Heart left ventricle (tissue), 16 donors: ENCODE measurements at regions not wholly inside any gene's neighbourhood (a gene's known extent, or its start where the extent isn't known, plus 50 kb on each side); places are given as distances from the start of the nearest gene placed in this dataset.

ENCODE experiments used
- ATAC-seq, 4 donors: fragments of 200-7000 bp; cut with Tn5 transposase; one replicate each; pipeline ENCODE4 v1.9.1; 2020 to 2022; ENCODE audit warnings: moderate library complexity in 4 of 4, mild to moderate bottlenecking in 3 of 4, moderate number of reproducible peaks in 1 of 4
- DNase-seq, 5 donors: peaks; one replicate each; pipeline ENCODE4 v3.0.0-alpha.2; 2020
- H3K27ac ChIP-seq, 12 donors: fragments of 200-600 bp; sonication (generic) in 4 of 12; one replicate each; pipeline versions ENCODE4 v1.5.0 to v1.8.0; 2016 to 2022; ENCODE audit warnings: mild to moderate bottlenecking in 2 of 12
- H3K27me3 ChIP-seq, 9 donors: fragments of 200-600 bp; sonication (generic) in 2 of 9; one replicate each; pipeline versions ENCODE4 v1.5.1 to v1.8.0; 2016 to 2022; ENCODE audit warnings: mild to moderate bottlenecking in 3 of 9
- H3K36me3 ChIP-seq, 9 donors: fragments of 200-600 bp; sonication (generic) in 2 of 9; one replicate each; pipeline versions ENCODE4 v1.5.0 to v1.8.0; 2018 to 2022; ENCODE audit warnings: mild to moderate bottlenecking in 2 of 9
- H3K4me1 ChIP-seq, 12 donors: fragments of 200-600 bp; sonication (generic) in 4 of 12; one replicate each; pipeline versions ENCODE4 v1.5.0 to v1.8.0; 2016 to 2022; ENCODE audit warnings: mild to moderate bottlenecking in 3 of 12
- H3K4me3 ChIP-seq, 12 donors: fragments of 200-600 bp; sonication (generic) in 4 of 12; one replicate each; pipeline versions ENCODE4 v1.5.0 to v1.8.0; 2017 to 2022; ENCODE audit warnings: mild to moderate bottlenecking in 9 of 12, moderate library complexity in 4 of 12
- H3K9me3 ChIP-seq, 12 donors: fragments of 200-600 bp; sonication (generic) in 4 of 12; one replicate each; pipeline versions ENCODE4 v1.5.0 to v1.8.0; 2016 to 2022; ENCODE audit warnings: mild to moderate bottlenecking in 1 of 12
- POLR2A ChIP-seq, 2 donors: fragments of 450-650 bp; IDR thresholded peaks; one replicate each; pipeline ENCODE4 v1.6.1; 2017; ENCODE audit warnings: antibody characterized with exemption in 2 of 2, mild to moderate bottlenecking in 2 of 2, moderate library complexity in 2 of 2
- WGBS, 4 donors: extraction: QIAGEN DNeasy Blood & Tissue Kit in 2 of 4; methylation state at CpG; one replicate each; pipeline versions ENCODE4 v1.1.5 to v1.1.7; 2013 to 2018; 5-methylcytosine and 5-hydroxymethylcytosine counted together
- intact Hi-C, 10 donors: fragments of 100-400 bp; cut with DNase I; formaldehyde crosslinking; loops; one replicate each; pipeline versions ENCODE4 v1.11.1 to v1.14.2; 2022
- TF ChIP-seq, protein P1 (sequence below), 12 donors: fragments of 200-600 bp; sonication (generic) in 4 of 12; IDR thresholded peaks; one replicate each; pipeline versions ENCODE4 v1.5.0 to v1.8.0; 2018 to 2022; ENCODE audit warnings: antibody characterized with exemption in 12 of 12, mild to moderate bottlenecking in 5 of 12
- donor health status: ischemic (EF 13 %, LVEDD 7.1; RV severe dilation, severe dysfunction).
- donor health status: healthy with polysubstance abuse.
- donor health status: DM: no; HTN: yes; CAD: no.
- donor health status: DM: no; HTN: no; CAD: no.
- donor health status: ischemic (EF 25% LVEDD 6.9; RV normal size, moderate dysfunction).
- donor health status: ischemic (EF 25% LVEDD 5.7; RV mildly dilated, moderate dysfunction).
- donor health status: healthy.
- donor health status: DM: yes; HTN: yes; CAD: no.
- donor health status: ischemic (EF 35%, LVEDD 5.7; RV mildly dilated, moderate dysfunction).
- donor health status: nonischemic (EF 11% LVEDD 7.7; RV severe dilation, severe dysfunction).
- donor health status: DM: yes; HTN: yes; CAD: no.
- donor health status: PGD.
- donor health status: ischemic (EF 29% LVEDD 5.4; RV normal size, mild dysfunction).
- donor health status: nonischemic (EF 23%, LVEDD 6.1; RV moderate dilation, normal function).

DNA sequence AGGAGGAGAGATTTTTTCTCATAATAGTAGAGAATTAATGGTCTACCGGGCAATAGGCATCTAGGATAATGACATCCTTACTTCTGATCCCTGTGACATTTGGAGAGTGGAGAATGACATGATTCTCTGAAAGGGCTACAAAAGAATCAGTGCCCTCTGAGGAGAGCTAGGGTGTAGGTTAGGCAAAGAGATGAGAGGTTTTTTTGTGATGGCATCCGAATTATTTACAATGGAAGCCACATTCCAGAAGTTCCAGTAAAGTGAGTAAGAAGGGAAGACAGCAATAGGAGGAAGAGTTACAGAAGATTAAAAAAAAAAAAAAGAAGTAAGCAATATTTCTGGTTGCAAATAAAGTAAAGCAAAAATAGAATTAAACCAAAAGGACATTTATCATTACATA lies 478.0 kb downstream of the RMST start:
- 30 to 51% (median 42%) methylated on average over 2 of the region's 2 CpGs for WGBS, 4 donors
- ATAC-seq, result no peak
- Histone ChIP-seq H3K27me3 (no peaks in the 10 kb centered on the region), H3K4me1 (no peaks in the 10 kb centered on the region), H3K4me3 (no peak overlapping the region), H3K27ac (no peak overlapping the region), H3K9me3 (peaks cover 0 to 7% (median 0%) of the 10 kb centered on the region in 12 donors), H3K36me3 (no peaks in the 10 kb centered on the region)
- TF ChIP-seq, protein P1, sequence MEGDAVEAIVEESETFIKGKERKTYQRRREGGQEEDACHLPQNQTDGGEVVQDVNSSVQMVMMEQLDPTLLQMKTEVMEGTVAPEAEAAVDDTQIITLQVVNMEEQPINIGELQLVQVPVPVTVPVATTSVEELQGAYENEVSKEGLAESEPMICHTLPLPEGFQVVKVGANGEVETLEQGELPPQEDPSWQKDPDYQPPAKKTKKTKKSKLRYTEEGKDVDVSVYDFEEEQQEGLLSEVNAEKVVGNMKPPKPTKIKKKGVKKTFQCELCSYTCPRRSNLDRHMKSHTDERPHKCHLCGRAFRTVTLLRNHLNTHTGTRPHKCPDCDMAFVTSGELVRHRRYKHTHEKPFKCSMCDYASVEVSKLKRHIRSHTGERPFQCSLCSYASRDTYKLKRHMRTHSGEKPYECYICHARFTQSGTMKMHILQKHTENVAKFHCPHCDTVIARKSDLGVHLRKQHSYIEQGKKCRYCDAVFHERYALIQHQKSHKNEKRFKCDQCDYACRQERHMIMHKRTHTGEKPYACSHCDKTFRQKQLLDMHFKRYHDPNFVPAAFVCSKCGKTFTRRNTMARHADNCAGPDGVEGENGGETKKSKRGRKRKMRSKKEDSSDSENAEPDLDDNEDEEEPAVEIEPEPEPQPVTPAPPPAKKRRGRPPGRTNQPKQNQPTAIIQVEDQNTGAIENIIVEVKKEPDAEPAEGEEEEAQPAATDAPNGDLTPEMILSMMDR (IDR thresholded peaks at IDR 0.05), result no peak
- no peak for TF ChIP-seq POLR2A (IDR thresholded peaks at IDR 0.05)
- no peak for DNase-seq
- intact Hi-C loops, result no loop called here

DNA sequence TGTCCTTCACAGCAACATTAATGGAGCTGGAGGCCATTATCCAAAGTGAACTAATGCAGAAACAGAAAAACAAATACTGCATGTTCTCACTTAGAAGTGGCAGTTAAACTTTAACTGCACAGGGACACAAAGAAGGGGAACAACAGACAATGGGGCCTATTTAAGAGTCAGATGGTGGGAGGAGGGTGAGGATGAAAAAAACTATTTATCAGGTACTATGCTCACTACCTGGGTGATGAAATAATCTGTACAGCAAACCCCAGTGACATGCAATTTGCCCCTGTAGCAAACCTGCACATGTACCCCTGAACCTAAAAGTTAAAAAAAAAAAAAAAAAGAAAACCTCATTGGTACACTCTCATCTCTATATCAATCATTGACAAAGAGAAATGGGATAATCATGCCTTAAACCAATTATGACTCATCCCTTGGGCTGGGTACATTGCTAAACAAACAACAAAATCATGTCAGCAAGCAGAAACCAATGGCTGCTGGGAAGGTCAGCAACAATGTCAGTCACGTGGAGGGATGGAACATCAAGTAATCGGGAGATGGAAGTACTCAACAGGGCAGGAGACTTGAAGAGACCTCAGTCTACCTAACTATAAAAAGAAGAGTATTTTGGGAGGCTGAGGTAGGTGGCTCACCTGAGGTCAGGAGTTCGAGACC lies 479.2 kb downstream of the RMST start:
- H3K27me3 ChIP-seq, result no peaks in the 10 kb centered on the region
- 91 to 93% (median 92%) methylated on average over 3 of the region's 3 CpGs for WGBS, 4 donors
- no peak overlapping the region for H3K4me3 ChIP-seq
- H3K27ac ChIP-seq, result no peak overlapping the region
- H3K4me1 ChIP-seq, result no peaks in the 10 kb centered on the region
- no peaks in the 10 kb centered on the region for H3K36me3 ChIP-seq
- intact Hi-C loops, result no loop called here
- DNase-seq (no peak), ATAC-seq (no peak)
- TF ChIP-seq, protein P1 (IDR thresholded peaks at IDR 0.05), result no peak
- TF ChIP-seq POLR2A (IDR thresholded peaks at IDR 0.05), result no peak
- peaks cover 0 to 7% (median 0%) of the 10 kb centered on the region in 12 donors for H3K9me3 ChIP-seq

DNA sequence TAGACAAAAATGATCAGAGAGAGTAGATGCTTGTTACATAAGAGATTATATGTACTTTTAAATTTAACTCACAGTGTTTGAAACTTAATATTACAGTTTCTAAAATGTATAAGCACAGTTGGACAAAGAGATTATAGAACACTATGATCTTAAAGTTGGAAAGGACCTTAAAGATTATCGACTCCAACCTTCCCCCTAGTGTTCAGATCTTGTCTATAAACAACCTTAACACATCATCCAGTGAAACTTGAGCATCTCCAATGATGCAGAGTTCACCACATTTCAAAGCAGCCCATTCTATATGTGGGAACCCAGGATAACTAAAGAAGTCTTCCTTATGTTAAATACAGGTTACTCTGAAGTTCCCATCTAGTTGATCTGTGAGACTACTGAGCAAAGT lies 480.8 kb downstream of the RMST start:
- DNase-seq, result no peak

DNA sequence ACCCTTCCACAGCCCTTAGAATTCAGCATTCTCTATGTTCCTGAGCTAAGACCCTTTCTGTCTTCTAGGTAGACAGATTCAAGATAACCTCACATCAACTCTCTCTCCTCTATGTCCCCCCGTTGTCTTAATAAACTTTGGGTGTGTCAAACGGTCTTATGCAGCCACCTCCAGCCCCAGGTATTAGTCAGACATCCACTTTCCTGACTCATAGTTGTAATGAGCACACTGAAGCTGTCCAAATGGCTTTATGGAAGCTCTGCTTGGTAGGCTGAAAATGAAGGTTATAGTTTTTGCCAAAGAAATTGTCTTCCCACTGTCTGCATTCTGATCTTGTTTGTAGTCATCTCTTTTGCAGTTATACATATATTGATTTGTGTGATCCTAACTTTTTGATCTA lies 482.0 kb downstream of the RMST start:
- peaks cover 0 to 10% (median 0%) of the 10 kb centered on the region in 12 donors for H3K9me3 ChIP-seq
- no peak overlapping the region for H3K4me3 ChIP-seq
- H3K27ac ChIP-seq, result no peak overlapping the region
- H3K27me3 ChIP-seq, result no peaks in the 10 kb centered on the region
- H3K36me3 ChIP-seq, result no peaks in the 10 kb centered on the region
- intact Hi-C loops, result no loop called here
- ATAC-seq, result no peak
- TF ChIP-seq, protein P1 (IDR thresholded peaks at IDR 0.05), result no peak
- TF ChIP-seq POLR2A (IDR thresholded peaks at IDR 0.05), result no peak
- DNase-seq, result no peak
- no peaks in the 10 kb centered on the region for H3K4me1 ChIP-seq
- 70 to 74% (median 71%) methylated on average over 2 of the region's 2 CpGs for WGBS, 4 donors

More for the DNA sequence above, 480.8 kb downstream of the RMST start:
- Histone ChIP-seq H3K4me3 (no peak overlapping the region), H3K9me3 (peaks cover 0 to 10% (median 0%) of the 10 kb centered on the region in 12 donors), H3K27ac (no peak overlapping the region), H3K36me3 (no peaks in the 10 kb centered on the region), H3K4me1 (no peaks in the 10 kb centered on the region), H3K27me3 (no peaks in the 10 kb centered on the region)
- 54 to 79% (median 73%) methylated on average over 1 of the region's 1 CpG for WGBS, 4 donors
- TF ChIP-seq, protein P1 (IDR thresholded peaks at IDR 0.05), result peak in 1 of 12 donors; percentile 5
- TF ChIP-seq POLR2A (IDR thresholded peaks at IDR 0.05), result no peak
- no peak for ATAC-seq
- intact Hi-C loops, result no loop called here
